Ishikawa (cell line): ENCODE measurements at regions not wholly inside any gene's neighbourhood (a gene's known extent, or its start where the extent isn't known, plus 50 kb on each side); places are given as distances from the start of the nearest gene placed in this dataset.

Experiments
- CEBPB ChIP-seq: IDR thresholded peaks from 2 replicates; pipeline ENCODE4 v1.6.1; 2012
- CREB1 ChIP-seq: IDR thresholded peaks from 2 replicates; pipeline ENCODE4 v1.6.1; 2012; ENCODE audit warnings: low read depth
- EGR1 ChIP-seq: IDR thresholded peaks from 2 replicates; pipeline ENCODE4 v1.6.1; 2012
- EP300 ChIP-seq: IDR thresholded peaks from 2 replicates; pipeline ENCODE4 v1.6.1; 2012; ENCODE audit warnings: borderline replicate concordance
- FOXM1 ChIP-seq: IDR thresholded peaks from 2 replicates; pipeline ENCODE4 v1.6.1; 2012; ENCODE audit warnings: low read depth, borderline replicate concordance
- NFIC ChIP-seq: IDR thresholded peaks from 2 replicates; pipeline ENCODE4 v1.6.1; 2012
- RAD21 ChIP-seq: IDR thresholded peaks from 2 replicates; pipeline ENCODE4 v1.6.1; 2012; ENCODE audit warnings: low read depth
- TAF1 ChIP-seq: IDR thresholded peaks from 2 replicates; pipeline ENCODE4 v1.6.1; 2012; ENCODE audit warnings: low read depth, mild to moderate bottlenecking
- TCF12 ChIP-seq: IDR thresholded peaks from 2 replicates; pipeline ENCODE4 v1.6.1; 2012; ENCODE audit warnings: low read depth
- TEAD4 ChIP-seq: IDR thresholded peaks from 2 replicates; pipeline ENCODE4 v1.6.1; 2012
- YY1 ChIP-seq: IDR thresholded peaks from 2 replicates; pipeline ENCODE4 v1.6.1; 2012; ENCODE audit warnings: low read depth
- ZBTB7A ChIP-seq: IDR thresholded peaks from 2 replicates; pipeline ENCODE4 v1.6.1; 2012; ENCODE audit warnings: low read depth
- TF ChIP-seq, protein P1 (sequence below): IDR thresholded peaks from 2 replicates; pipeline ENCODE4 v1.6.1; 2012; ENCODE audit warnings: low read depth, mild to moderate bottlenecking
- TF ChIP-seq, protein P2 (sequence below): IDR thresholded peaks from 2 replicates; pipeline ENCODE4 v1.6.1; 2012
- TF ChIP-seq, protein P3 (sequence below): IDR thresholded peaks from 2 replicates; pipeline ENCODE4 v1.6.1; 2012

DNA sequence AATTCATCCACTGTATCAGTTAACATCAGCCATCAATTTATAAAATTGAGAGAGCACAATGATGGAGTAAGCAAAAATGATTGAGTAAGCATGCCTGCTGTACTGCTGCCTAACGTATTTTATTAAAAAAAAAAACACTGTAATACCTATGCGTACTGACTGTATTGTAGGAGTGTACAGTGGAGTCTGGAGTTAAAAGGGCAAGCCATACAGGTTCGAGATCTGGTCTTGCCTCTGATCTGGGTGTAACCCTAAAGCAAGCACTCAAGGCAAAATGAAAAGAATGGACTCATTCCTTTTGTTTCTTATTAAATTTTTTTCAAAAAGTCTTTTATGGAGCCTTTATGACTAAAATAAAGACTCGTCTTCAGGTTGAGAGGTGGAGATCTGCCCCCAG is 894.2 kb upstream of the INTU start:
- TF ChIP-seq RAD21: no peak
- TF ChIP-seq, protein P1, sequence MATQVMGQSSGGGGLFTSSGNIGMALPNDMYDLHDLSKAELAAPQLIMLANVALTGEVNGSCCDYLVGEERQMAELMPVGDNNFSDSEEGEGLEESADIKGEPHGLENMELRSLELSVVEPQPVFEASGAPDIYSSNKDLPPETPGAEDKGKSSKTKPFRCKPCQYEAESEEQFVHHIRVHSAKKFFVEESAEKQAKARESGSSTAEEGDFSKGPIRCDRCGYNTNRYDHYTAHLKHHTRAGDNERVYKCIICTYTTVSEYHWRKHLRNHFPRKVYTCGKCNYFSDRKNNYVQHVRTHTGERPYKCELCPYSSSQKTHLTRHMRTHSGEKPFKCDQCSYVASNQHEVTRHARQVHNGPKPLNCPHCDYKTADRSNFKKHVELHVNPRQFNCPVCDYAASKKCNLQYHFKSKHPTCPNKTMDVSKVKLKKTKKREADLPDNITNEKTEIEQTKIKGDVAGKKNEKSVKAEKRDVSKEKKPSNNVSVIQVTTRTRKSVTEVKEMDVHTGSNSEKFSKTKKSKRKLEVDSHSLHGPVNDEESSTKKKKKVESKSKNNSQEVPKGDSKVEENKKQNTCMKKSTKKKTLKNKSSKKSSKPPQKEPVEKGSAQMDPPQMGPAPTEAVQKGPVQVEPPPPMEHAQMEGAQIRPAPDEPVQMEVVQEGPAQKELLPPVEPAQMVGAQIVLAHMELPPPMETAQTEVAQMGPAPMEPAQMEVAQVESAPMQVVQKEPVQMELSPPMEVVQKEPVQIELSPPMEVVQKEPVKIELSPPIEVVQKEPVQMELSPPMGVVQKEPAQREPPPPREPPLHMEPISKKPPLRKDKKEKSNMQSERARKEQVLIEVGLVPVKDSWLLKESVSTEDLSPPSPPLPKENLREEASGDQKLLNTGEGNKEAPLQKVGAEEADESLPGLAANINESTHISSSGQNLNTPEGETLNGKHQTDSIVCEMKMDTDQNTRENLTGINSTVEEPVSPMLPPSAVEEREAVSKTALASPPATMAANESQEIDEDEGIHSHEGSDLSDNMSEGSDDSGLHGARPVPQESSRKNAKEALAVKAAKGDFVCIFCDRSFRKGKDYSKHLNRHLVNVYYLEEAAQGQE: no peak

DNA sequence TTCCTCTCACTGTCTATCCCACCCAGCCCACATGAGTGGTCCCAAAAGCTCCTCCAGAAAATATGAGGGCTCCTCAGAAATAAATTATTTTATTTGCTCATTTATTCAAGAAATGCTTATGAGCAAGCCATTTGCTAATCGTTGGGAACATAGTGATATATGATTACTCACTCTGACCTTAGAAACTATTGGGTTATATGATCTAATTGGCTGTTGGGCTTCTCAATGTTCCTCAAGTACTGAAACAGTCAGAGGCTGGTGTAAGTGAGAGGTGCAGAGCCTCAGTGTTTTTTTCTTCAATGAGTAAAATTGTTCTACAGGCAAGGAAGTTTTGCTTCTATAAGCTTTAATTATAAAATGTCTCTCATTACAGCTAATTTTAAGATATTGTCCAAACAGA is 893.8 kb upstream of the INTU start:
- TF ChIP-seq CREB1: no peak
- TF ChIP-seq, protein P2, sequence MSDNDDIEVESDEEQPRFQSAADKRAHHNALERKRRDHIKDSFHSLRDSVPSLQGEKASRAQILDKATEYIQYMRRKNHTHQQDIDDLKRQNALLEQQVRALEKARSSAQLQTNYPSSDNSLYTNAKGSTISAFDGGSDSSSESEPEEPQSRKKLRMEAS: no peak
- no peak for TF ChIP-seq RAD21
- TF ChIP-seq FOXM1: no peak
- TF ChIP-seq CEBPB: no peak
- no peak for TF ChIP-seq ZBTB7A
- TF ChIP-seq EGR1: no peak
- no peak for TF ChIP-seq EP300
- TF ChIP-seq, protein P1: no peak

DNA sequence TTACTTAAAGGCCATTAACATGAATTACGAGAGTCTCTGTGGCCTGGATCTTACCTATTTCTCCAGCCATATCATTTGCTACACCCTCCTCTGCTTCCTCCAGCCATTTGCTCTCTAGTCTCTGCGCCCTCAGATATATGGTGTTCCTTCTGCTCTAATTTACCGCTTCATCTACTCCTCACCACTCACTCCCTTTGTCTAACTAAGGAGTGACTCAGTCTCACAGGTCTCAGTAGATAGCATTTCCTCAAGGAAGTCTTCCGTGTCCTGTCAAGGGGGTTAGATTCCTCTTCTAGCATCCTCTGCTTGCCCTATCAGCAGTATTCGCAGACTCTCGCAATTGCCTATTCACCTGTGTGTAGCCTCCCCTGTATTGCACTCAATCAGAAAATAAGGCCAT is 892.1 kb upstream of the INTU start:
- TF ChIP-seq ZBTB7A (no peak), RAD21 (no peak), YY1 (no peak), CEBPB (no peak), EGR1 (no peak), TEAD4 (no peak), TCF12 (no peak), NFIC (no peak), EP300 (no peak), TAF1 (no peak), FOXM1 (no peak), CREB1 (no peak)
- TF ChIP-seq, protein P2: no peak
- TF ChIP-seq, protein P1: no peak
- TF ChIP-seq, protein P3, sequence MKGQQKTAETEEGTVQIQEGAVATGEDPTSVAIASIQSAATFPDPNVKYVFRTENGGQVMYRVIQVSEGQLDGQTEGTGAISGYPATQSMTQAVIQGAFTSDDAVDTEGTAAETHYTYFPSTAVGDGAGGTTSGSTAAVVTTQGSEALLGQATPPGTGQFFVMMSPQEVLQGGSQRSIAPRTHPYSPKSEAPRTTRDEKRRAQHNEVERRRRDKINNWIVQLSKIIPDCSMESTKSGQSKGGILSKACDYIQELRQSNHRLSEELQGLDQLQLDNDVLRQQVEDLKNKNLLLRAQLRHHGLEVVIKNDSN: no peak

DNA sequence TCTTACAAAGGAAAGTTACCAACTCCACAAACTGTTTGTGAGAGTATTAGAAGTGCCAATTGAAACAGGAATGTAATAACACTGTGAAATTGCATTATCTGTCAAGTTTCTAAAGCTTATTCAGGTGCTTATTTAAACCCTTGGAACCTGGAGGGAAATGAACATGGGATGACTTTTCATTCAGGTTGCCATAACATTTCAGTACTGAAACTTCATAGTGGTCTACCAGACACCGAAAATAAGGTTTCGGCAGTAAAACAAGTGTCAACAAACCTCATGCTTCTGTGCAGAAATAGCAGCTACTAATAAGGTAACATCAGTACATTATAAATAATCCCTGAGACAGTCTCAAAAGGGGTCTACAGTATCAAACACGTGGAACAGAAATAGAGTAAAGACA is 890.7 kb upstream of the INTU start:
- TF ChIP-seq NFIC (no peak), TCF12 (no peak)
- TF ChIP-seq, protein P1: no peak
- TF ChIP-seq, protein P3: no peak
